Neuron (in vitro differentiated cells): ENCODE measurements at regions not wholly inside any gene's neighbourhood (a gene's known extent, or its start where the extent isn't known, plus 50 kb on each side); places are given as distances from the start of the nearest gene placed in this dataset.

Source experiments
- H2AFZ ChIP-seq: one replicate; pipeline ENCODE4 v1.6.1; 2013; ENCODE audit warnings: low read depth, mild to moderate bottlenecking, inconsistent platforms, low read length, moderate library complexity
- H3K27me3 ChIP-seq: one replicate; pipeline ENCODE4 v1.6.1; 2013; ENCODE audit warnings: low read length; ENCODE audit not compliant: insufficient read depth
- H3K36me3 ChIP-seq: one replicate; pipeline ENCODE4 v1.6.1; 2013; ENCODE audit warnings: low read length; ENCODE audit not compliant: insufficient read depth
- H3K4me1 ChIP-seq: one replicate; pipeline ENCODE4 v1.6.1; 2013; ENCODE audit warnings: low read length; ENCODE audit not compliant: insufficient read depth
- H3K4me3 ChIP-seq: 2 replicates; pipeline ENCODE4 v1.5.1; 2013; ENCODE audit warnings: mild to moderate bottlenecking, low read length, moderate library complexity
- H3K9me3 ChIP-seq: one replicate; pipeline ENCODE4 v1.6.1; 2013; ENCODE audit warnings: low read length

- H3K4me3 ChIP-seq, result no peak overlapping the region
- no peaks in the 10 kb centered on the region for H3K9me3 ChIP-seq
- no peaks in the 10 kb centered on the region for H3K27me3 ChIP-seq
Measured at GRCh38 chrX:22366166-22366702, 93.5 kb downstream of the CBLL2 start.

DNA sequence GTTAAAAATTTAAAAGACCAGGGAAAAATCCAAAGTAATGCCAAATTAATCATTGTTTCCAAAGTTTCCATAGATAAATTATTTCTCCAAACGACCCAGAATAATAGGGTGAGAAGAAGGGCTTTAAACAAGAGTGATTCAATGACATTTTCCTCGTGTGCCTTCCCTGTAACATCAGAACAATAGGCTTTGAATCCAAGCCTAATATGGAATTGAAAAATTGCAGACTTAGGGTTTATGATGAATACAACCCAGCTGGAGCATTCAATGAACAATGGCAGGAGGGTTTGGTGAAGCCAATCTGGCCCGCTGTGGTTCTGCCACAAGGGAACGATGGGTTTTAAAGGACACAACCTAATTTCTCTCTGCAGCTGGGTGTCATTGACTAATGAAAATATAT is 94.2 kb downstream of the CBLL2 start:
- Histone ChIP-seq H3K4me3 (no peak overlapping the region), H3K27me3 (no peaks in the 10 kb centered on the region), H2AFZ (no peak overlapping the region), H3K36me3 (no peaks in the 10 kb centered on the region), H3K4me1 (peaks cover 2% of the 10 kb centered on the region), H3K9me3 (no peaks in the 10 kb centered on the region)

More at GRCh38 chrX:22366166-22366702, 93.5 kb downstream of the CBLL2 start:
- Histone ChIP-seq H3K4me1 (peaks cover 2% of the 10 kb centered on the region), H3K36me3 (no peaks in the 10 kb centered on the region), H2AFZ (no peak overlapping the region)

- Histone ChIP-seq H3K4me1 (no peaks in the 10 kb centered on the region), H2AFZ (no peak overlapping the region), H3K9me3 (no peaks in the 10 kb centered on the region), H3K4me3 (no peak overlapping the region), H3K27me3 (no peaks in the 10 kb centered on the region), H3K36me3 (no peaks in the 10 kb centered on the region)
Measured at GRCh38 chrX:22373094-22373493, 100.4 kb downstream of the CBLL2 start.

GRCh38 chrX:22373766-22374165 is 101.1 kb downstream of the CBLL2 start:
- H3K27me3 ChIP-seq, result no peaks in the 10 kb centered on the region
- no peak overlapping the region for H2AFZ ChIP-seq
- H3K36me3 ChIP-seq, result no peaks in the 10 kb centered on the region

GRCh38 chrX:22376369-22376768 is 103.7 kb downstream of the CBLL2 start:
- Histone ChIP-seq H3K9me3 (no peaks in the 10 kb centered on the region), H3K4me1 (no peaks in the 10 kb centered on the region), H3K36me3 (no peaks in the 10 kb centered on the region), H3K27me3 (no peaks in the 10 kb centered on the region), H3K4me3 (no peak overlapping the region), H2AFZ (no peak overlapping the region)

More at GRCh38 chrX:22373766-22374165, 101.1 kb downstream of the CBLL2 start:
- no peak overlapping the region for H3K4me3 ChIP-seq
- no peaks in the 10 kb centered on the region for H3K9me3 ChIP-seq
- H3K4me1 ChIP-seq, result no peaks in the 10 kb centered on the region

- no peaks in the 10 kb centered on the region for H3K36me3 ChIP-seq
- H3K27me3 ChIP-seq, result no peaks in the 10 kb centered on the region
- no peaks in the 10 kb centered on the region for H3K9me3 ChIP-seq
- no peak overlapping the region for H3K4me3 ChIP-seq
- H3K4me1 ChIP-seq, result no peaks in the 10 kb centered on the region
- no peak overlapping the region for H2AFZ ChIP-seq
Measured at GRCh38 chrX:22378296-22378695, 105.6 kb downstream of the CBLL2 start.

GRCh38 chrX:22383988-22384387 is 111.3 kb downstream of the CBLL2 start:
- Histone ChIP-seq H3K4me3 (no peak overlapping the region), H2AFZ (no peak overlapping the region), H3K4me1 (no peaks in the 10 kb centered on the region), H3K36me3 (no peaks in the 10 kb centered on the region), H3K27me3 (no peaks in the 10 kb centered on the region), H3K9me3 (no peaks in the 10 kb centered on the region)

DNA sequence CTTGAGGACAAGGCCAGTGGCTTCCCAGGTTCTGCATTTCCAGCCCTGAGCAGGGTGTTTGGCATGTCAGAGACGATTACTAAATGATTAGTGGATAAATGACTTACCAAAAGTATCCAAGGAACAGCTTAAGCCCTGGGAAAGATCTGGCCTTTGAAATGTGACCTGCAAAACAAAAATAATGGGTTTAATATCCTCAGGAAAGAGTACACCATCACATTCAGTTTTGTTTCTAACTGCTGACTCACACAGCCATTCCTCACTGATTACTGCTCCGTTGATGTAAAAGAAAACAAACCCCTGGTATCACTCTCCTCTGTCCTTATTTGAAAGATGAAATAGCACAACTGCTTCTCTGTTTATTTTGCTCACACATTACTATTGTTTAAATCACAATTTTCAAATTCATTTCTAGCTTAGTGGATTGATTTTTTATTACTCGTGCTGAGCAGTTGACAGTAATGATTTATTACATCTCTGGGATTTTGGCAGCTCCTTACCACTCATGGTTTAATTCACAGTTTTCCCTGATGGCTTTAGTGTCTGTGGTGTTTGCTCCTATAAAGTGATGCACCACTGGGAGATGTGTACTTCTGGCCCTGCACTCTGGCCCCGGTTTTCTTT is 117.0 kb downstream of the CBLL2 start:
- no peak overlapping the region for H3K4me3 ChIP-seq
- H3K4me1 ChIP-seq, result no peaks in the 10 kb centered on the region
- H3K9me3 ChIP-seq, result no peaks in the 10 kb centered on the region
- H3K27me3 ChIP-seq, result no peaks in the 10 kb centered on the region
- H3K36me3 ChIP-seq, result no peaks in the 10 kb centered on the region
- no peak overlapping the region for H2AFZ ChIP-seq

GRCh38 chrX:22392133-22392948 is 119.6 kb downstream of the CBLL2 start:
- H3K27me3 ChIP-seq, result no peaks in the 10 kb centered on the region
- H2AFZ ChIP-seq, result no peak overlapping the region
- H3K9me3 ChIP-seq, result no peaks in the 10 kb centered on the region
- H3K36me3 ChIP-seq, result no peaks in the 10 kb centered on the region
- H3K4me1 ChIP-seq, result no peaks in the 10 kb centered on the region
- H3K4me3 ChIP-seq, result no peak overlapping the region

DNA sequence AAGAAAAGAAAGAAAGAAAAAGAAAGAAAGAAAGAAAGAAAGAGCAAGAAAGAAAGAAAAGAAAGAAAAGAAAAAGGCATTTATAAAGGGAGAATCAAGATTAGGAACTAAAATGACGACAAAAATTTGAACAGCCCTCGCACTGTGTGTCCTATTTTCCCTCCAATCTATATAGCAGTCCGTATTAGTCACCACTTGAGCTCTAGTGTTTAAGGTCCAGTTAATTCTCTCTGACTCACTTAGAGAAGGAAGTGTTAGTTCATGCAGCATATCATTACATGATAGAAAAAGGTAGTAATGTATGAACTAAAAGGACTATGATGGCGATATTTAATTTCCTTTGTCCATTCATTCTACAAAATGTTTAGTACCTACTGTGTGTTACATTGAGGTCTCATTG is 122.7 kb downstream of the CBLL2 start:
- H3K27me3 ChIP-seq, result no peaks in the 10 kb centered on the region
- no peaks in the 10 kb centered on the region for H3K4me1 ChIP-seq
- no peak overlapping the region for H3K4me3 ChIP-seq
- H3K36me3 ChIP-seq, result no peaks in the 10 kb centered on the region
- no peak overlapping the region for H2AFZ ChIP-seq
- no peaks in the 10 kb centered on the region for H3K9me3 ChIP-seq

DNA sequence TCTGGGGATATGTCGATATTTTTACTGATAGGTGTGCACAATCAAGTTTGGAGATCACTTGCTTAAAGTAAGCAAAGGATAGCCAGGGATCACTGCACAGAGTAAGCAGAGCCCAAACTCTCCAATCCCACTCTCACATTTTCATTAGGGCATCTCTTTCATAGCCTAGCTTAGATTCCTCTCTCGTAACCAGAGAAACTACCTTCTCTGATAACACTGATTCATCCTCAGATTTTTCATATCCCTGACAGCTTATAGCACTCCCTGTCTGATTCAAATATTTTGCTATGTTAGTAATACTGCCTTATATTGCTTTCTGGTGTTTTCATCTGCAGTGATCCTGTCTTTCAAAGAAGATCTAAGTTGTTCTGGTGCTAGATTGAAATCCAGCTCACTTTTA is 123.7 kb downstream of the CBLL2 start:
- no peak overlapping the region for H2AFZ ChIP-seq
- H3K4me3 ChIP-seq, result no peak overlapping the region
- H3K9me3 ChIP-seq, result no peaks in the 10 kb centered on the region
- no peaks in the 10 kb centered on the region for H3K27me3 ChIP-seq
- no peaks in the 10 kb centered on the region for H3K36me3 ChIP-seq
- H3K4me1 ChIP-seq, result no peaks in the 10 kb centered on the region

DNA sequence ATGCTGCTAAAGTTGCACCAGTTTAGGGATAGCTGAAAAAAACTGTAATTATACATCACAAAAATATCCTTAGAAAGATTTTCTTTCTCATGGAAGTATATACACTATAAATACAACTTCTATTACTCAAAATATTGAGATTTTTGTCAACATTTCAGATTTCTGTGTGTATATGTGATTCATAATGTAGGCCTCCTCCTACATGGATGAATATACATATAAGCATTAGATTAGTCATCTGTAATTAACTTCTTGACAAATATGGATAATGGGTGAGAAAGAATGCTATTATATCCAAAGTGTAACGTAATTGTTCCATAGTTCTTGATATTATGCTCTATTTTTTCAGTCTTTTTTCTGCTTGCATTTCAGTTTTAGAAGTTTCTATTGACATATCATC is 124.9 kb downstream of the CBLL2 start:
- no peaks in the 10 kb centered on the region for H3K9me3 ChIP-seq
- H3K4me3 ChIP-seq, result no peak overlapping the region
- H3K27me3 ChIP-seq, result no peaks in the 10 kb centered on the region
- H2AFZ ChIP-seq, result no peak overlapping the region
- no peaks in the 10 kb centered on the region for H3K36me3 ChIP-seq
- H3K4me1 ChIP-seq, result no peaks in the 10 kb centered on the region

GRCh38 chrX:22399437-22400192 is 126.9 kb downstream of the CBLL2 start:
- Histone ChIP-seq H3K36me3 (no peaks in the 10 kb centered on the region), H3K4me1 (no peaks in the 10 kb centered on the region), H3K27me3 (no peaks in the 10 kb centered on the region), H3K4me3 (no peak overlapping the region), H2AFZ (no peak overlapping the region), H3K9me3 (no peaks in the 10 kb centered on the region)
